IMR-90 (cell line): ENCODE measurements at regions not wholly inside any gene's neighbourhood (a gene's known extent, or its start where the extent isn't known, plus 50 kb on each side); places are given as distances from the start of the nearest gene placed in this dataset.

ENCODE experiments used
- ATAC-seq: fragments of 200-7000 bp; cut with Tn5 transposase; 2 replicates; pipeline ENCODE4 v1.9.1; 2020; ENCODE audit warnings: low read depth, mild to moderate bottlenecking, moderate library complexity
- BruUV-seq: library from RNA; stranded (reverse); fragments of 400-500 nt; replicated peaks from 2 replicates; lab custom pipeline; 2021; lab: Mats Ljungman, UMichigan
- CTCF ChIA-PET: fragments of 300-600 bp; formaldehyde crosslinking; extraction: SDS; loops from one replicate; lab custom pipeline; 2021; ENCODE audit warnings: antibody characterized with exemption; lab: Yijun Ruan, JAX
- POLR2A ChIA-PET: fragments of 300-600 bp; sonication (Branson Sonifier 250); formaldehyde crosslinking; loops from one replicate; lab custom pipeline; 2022; ENCODE audit warnings: antibody characterized with exemption; ENCODE audit not compliant: unreplicated experiment; lab: Charles Lee
- DNase-seq: peaks from one replicate; pipeline ENCODE4 v3.0.0; 2013
- H2AFZ ChIP-seq: replicated peaks from 2 replicates; pipeline ENCODE3; 2013; ENCODE audit warnings: low read length, mild to moderate bottlenecking; ENCODE audit not compliant: poor library complexity
- H2AK5ac ChIP-seq: 2 replicates; pipeline ENCODE4 v1.6.1; 2013; ENCODE audit warnings: low read depth, low read length, inconsistent platforms
- H2AK9ac ChIP-seq: replicated peaks from 2 replicates; pipeline ENCODE3; 2013; ENCODE audit warnings: mild to moderate bottlenecking, low read depth, low read length, moderate library complexity; ENCODE audit not compliant: poor library complexity
- H2BK120ac ChIP-seq: 2 replicates; pipeline ENCODE4 v1.6.1; 2013; ENCODE audit warnings: low read depth, low read length, inconsistent platforms
- H2BK15ac ChIP-seq: 3 replicates; pipeline ENCODE4 v1.6.1; 2013; ENCODE audit warnings: low read depth, low read length, inconsistent platforms
- H2BK20ac ChIP-seq: 2 replicates; pipeline ENCODE4 v1.6.1; 2013; ENCODE audit warnings: low read depth, mild to moderate bottlenecking, inconsistent platforms, low read length, moderate library complexity
- H2BK5ac ChIP-seq: 2 replicates; pipeline ENCODE4 v1.6.1; 2013; ENCODE audit warnings: mild to moderate bottlenecking, low read depth, low read length, inconsistent platforms; ENCODE audit not compliant: poor library complexity, severe bottlenecking
- H3K14ac ChIP-seq: replicated peaks from 2 replicates; pipeline ENCODE4 v1.6.1; 2013; ENCODE audit warnings: low read depth, low read length, inconsistent platforms
- H3K18ac ChIP-seq: 2 replicates; pipeline ENCODE4 v1.6.1; 2013; ENCODE audit warnings: low read depth, low read length, control low read depth
- H3K23ac ChIP-seq: 2 replicates; pipeline ENCODE4 v1.6.1; 2013; ENCODE audit warnings: low read depth, low read length, inconsistent platforms
- H3K27ac ChIP-seq: 2 replicates; pipeline ENCODE4 v1.5.1; 2013; ENCODE audit warnings: mild to moderate bottlenecking, control low read depth, low read length; ENCODE audit not compliant: insufficient read depth
- H3K27me3 ChIP-seq: 2 replicates; pipeline ENCODE4 v1.6.1; 2013; ENCODE audit warnings: low read length; ENCODE audit not compliant: control insufficient read depth, insufficient read depth
- H3K36me3 ChIP-seq: 2 replicates; pipeline ENCODE4 v1.6.1; 2013; ENCODE audit warnings: low read length, mixed read lengths; ENCODE audit not compliant: control insufficient read depth, insufficient read depth
- H3K4ac ChIP-seq: 2 replicates; pipeline ENCODE4 v1.6.1; 2013; ENCODE audit warnings: low read depth, low read length, inconsistent platforms
- H3K4me1 ChIP-seq: 2 replicates; pipeline ENCODE4 v1.6.1; 2013; ENCODE audit warnings: low read length, mixed read lengths; ENCODE audit not compliant: control insufficient read depth, insufficient read depth
- H3K4me2 ChIP-seq: 2 replicates; pipeline ENCODE4 v1.6.1; 2013; ENCODE audit warnings: low read depth, mild to moderate bottlenecking, control low read depth, low read length, moderate library complexity
- H3K4me3 ChIP-seq: 2 replicates; pipeline ENCODE4 v1.5.1; 2013; ENCODE audit warnings: low read depth, mild to moderate bottlenecking, control low read depth, low read length, moderate library complexity; ENCODE audit not compliant: insufficient read depth
- H3K56ac ChIP-seq: 2 replicates; pipeline ENCODE4 v1.6.1; 2013; ENCODE audit warnings: low read length, inconsistent platforms; ENCODE audit not compliant: insufficient read depth; ENCODE audit errors: extremely low read depth
- H3K79me1 ChIP-seq, 2 experiments: 2 replicates each; pipeline ENCODE4 v1.6.1; 2013; ENCODE audit warnings: low read length in 2 of 2, inconsistent platforms in 1 of 2, low read depth in 1 of 2
- H3K9ac ChIP-seq: 2 replicates; pipeline ENCODE4 v1.6.1; 2013; ENCODE audit warnings: low read depth, low read length, control low read depth
- H3K9me1 ChIP-seq: 2 replicates; pipeline ENCODE4 v1.6.1; 2013; ENCODE audit warnings: low read length, inconsistent platforms; ENCODE audit not compliant: insufficient read depth
- H3K9me3 ChIP-seq: 2 replicates; pipeline ENCODE4 v1.6.1; 2013; ENCODE audit warnings: low read length; ENCODE audit not compliant: control insufficient read depth, insufficient read depth
- H4K20me1 ChIP-seq: 2 replicates; pipeline ENCODE4 v1.6.1; 2013; ENCODE audit warnings: low read length, inconsistent platforms; ENCODE audit not compliant: insufficient read depth
- H4K5ac ChIP-seq: 2 replicates; pipeline ENCODE4 v1.6.1; 2013; ENCODE audit warnings: mild to moderate bottlenecking, low read depth, low read length, control low read depth
- H4K8ac ChIP-seq, 2 experiments: 2 replicates each; pipeline ENCODE4 v1.6.1; 2013; ENCODE audit warnings: low read depth in 2 of 2, low read length in 2 of 2, control low read depth in 1 of 2, inconsistent platforms in 1 of 2
- H4K91ac ChIP-seq: 2 replicates; pipeline ENCODE4 v1.6.1; 2013; ENCODE audit warnings: low read depth, low read length, inconsistent platforms; ENCODE audit not compliant: insufficient read depth
- CTCF ChIP-seq: conservative IDR thresholded peaks from 2 replicates; pipeline ENCODE4 v1.5.1; 2012; ENCODE audit warnings: mild to moderate bottlenecking, low read depth, low read length, improper control_type of control experiment
- MAZ ChIP-seq: IDR thresholded peaks from 2 replicates; pipeline ENCODE4 v1.6.1; 2012; ENCODE audit warnings: low read depth, mild to moderate bottlenecking, low read length, improper control_type of control experiment, moderate library complexity, borderline replicate concordance
- WGBS, 2 experiments: methylation state at CpG; one replicate each; pipeline versions ENCODE4 v1.1.5 to v1.1.7; 2013; ENCODE audit warnings: missing lambda C conversion rate in 2 of 2; ENCODE audit not compliant: insufficient read length in 1 of 2; ENCODE audit errors: extremely low coverage in 2 of 2; 5-methylcytosine and 5-hydroxymethylcytosine counted together
- dilution Hi-C: fragments of 300-500 bp; cut with HindIII; formaldehyde crosslinking; loops from one replicate; pipeline ENCODE4 v1.14.3; 2018; ENCODE audit warnings: low sequenced_read_pairs; ENCODE audit not compliant: unreplicated experiment
- in situ Hi-C: fragments of 300-500 bp; cut with MboI; formaldehyde crosslinking; loops from 3 replicates; pipeline ENCODE4 v1.14.3; 2019; ENCODE audit warnings: low sequenced_read_pairs, inconsistent platforms, mixed read lengths
- intact Hi-C: fragments of 100-400 bp; cut with micrococcal nuclease; formaldehyde crosslinking; loops from 2 replicates; pipeline ENCODE4 v1.10.0; 2022
- TF ChIP-seq, protein P1 (sequence below): fragments of 150-350 bp; IDR thresholded peaks from 2 replicates; pipeline ENCODE4 v1.6.1; 2017; ENCODE audit warnings: mild to moderate bottlenecking, antibody characterized with exemption, low read length, low read depth

DNA sequence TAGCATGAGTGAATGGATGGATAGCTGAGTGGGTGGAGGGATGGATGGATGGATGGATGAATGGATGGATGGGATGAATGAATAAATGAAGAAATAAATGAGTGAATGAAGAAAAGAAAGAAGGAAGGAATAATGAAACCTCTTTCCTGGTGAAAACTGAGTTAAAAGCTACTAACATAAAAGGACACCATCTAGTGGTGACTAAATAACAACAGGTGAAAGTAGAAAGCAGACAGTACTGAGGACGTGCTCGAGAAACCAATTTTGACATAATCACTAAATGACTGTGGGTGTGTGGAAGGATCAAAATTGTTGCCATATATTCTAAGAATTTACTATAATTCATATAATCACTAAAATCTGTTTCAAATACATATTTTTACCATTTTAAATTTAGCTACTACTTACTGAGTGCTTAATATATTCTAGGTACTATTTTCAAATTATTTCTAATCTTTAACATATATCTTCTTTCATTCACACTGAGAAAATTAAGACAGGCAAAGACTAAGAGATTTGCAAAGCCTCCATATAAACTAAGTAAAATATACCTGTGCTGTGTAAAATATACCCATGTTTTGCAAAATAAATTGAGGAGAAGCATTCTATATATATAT is 522.9 kb downstream of the LRRIQ3 start:
- Histone ChIP-seq H3K79me1 (no peaks in the 10 kb centered on the region), H2AK9ac (no peak overlapping the region), H2AFZ (no peak overlapping the region), H2BK120ac (no peak overlapping the region), H3K4me1 (no peaks in the 10 kb centered on the region), H3K36me3 (no peaks in the 10 kb centered on the region), H2BK20ac (no peak overlapping the region), H4K8ac (no peak overlapping the region), H2BK5ac (no peak overlapping the region), H3K9ac (no peak overlapping the region), H2BK15ac (no peak overlapping the region), H4K5ac (no peak overlapping the region), H3K14ac (no peak overlapping the region), H3K9me3 (no peaks in the 10 kb centered on the region), H3K4me2 (no peak overlapping the region), H2AK5ac (no peak overlapping the region), H4K20me1 (no peaks in the 10 kb centered on the region), H3K23ac (no peak overlapping the region), H3K4me3 (no peak overlapping the region), H3K4ac (no peak overlapping the region), H3K9me1 (no peaks in the 10 kb centered on the region), H3K56ac (no peak overlapping the region), H3K27me3 (no peaks in the 10 kb centered on the region), H3K27ac (no peak overlapping the region), H3K18ac (no peak overlapping the region), H4K91ac (no peak overlapping the region)
- intact Hi-C loops = no loop called here
- no CpG with 5 or more reads among the region's 2 CpGs for WGBS, 2 experiments
- ChIA-PET CTCF (interaction anchor here (1.1 kb wide), 1 partner anchor 90 kb away, joined by 3 read pairs; no protein-coding TSS in a partner anchor), POLR2A (no interaction called here)
- no TSS peak for BruUV-seq
- dilution Hi-C loops = no loop called here
- DNase-seq (no peak), ATAC-seq (no peak)
- TF ChIP-seq, protein P1, sequence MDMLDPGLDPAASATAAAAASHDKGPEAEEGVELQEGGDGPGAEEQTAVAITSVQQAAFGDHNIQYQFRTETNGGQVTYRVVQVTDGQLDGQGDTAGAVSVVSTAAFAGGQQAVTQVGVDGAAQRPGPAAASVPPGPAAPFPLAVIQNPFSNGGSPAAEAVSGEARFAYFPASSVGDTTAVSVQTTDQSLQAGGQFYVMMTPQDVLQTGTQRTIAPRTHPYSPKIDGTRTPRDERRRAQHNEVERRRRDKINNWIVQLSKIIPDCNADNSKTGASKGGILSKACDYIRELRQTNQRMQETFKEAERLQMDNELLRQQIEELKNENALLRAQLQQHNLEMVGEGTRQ = no peak
- no peak for TF ChIP-seq MAZ
- peak; percentile 37 for TF ChIP-seq CTCF
- in situ Hi-C loops = no loop called here
